Chondrocyte (in vitro differentiated cells): ENCODE measurements at regions not wholly inside any gene's neighbourhood (a gene's known extent, or its start where the extent isn't known, plus 50 kb on each side); places are given as distances from the start of the nearest gene placed in this dataset.

Experiments used
- DNase-seq: peaks from one replicate; pipeline ENCODE4 v3.0.0; 2021; ENCODE audit warnings: mixed read lengths, low spot score
- H3K27ac Mint-ChIP-seq: one replicate; pipeline ENCODE4 v1.8.0; 2021; ENCODE audit warnings: mild to moderate bottlenecking, moderate library complexity, mixed read lengths; ENCODE audit not compliant: unreplicated experiment
- H3K27me3 Mint-ChIP-seq: 2 replicates; pipeline ENCODE4 v1.8.0; 2021; ENCODE audit warnings: low read depth, mixed read lengths
- H3K36me3 Mint-ChIP-seq: 2 replicates; pipeline ENCODE4 v1.8.0; 2021; ENCODE audit warnings: low read depth, mixed read lengths
- H3K4me1 Mint-ChIP-seq: 2 replicates; pipeline ENCODE4 v1.8.0; 2021; ENCODE audit warnings: low read depth, mild to moderate bottlenecking, mixed read lengths
- H3K4me3 Mint-ChIP-seq: one replicate; pipeline ENCODE4 v1.8.0; 2021; ENCODE audit warnings: mild to moderate bottlenecking, moderate library complexity, mixed read lengths; ENCODE audit not compliant: unreplicated experiment
- H3K9me3 Mint-ChIP-seq: 2 replicates; pipeline ENCODE4 v1.8.0; 2021; ENCODE audit warnings: low read depth, mixed read lengths
- CTCF ChIP-seq: fragments of 200-600 bp; sonication (generic); IDR thresholded peaks from 2 replicates; pipeline ENCODE4 v1.5.0; 2021; ENCODE audit warnings: antibody characterized with exemption, mild to moderate bottlenecking, moderate library complexity

- DNase-seq = peak; percentile 32
- Mint-ChIP-seq H3K36me3 (no peaks in the 10 kb centered on the region), H3K27ac (peak overlapping the region; percentile 49), H3K4me3 (no peak overlapping the region), H3K4me1 (peaks cover 14% of the 10 kb centered on the region), H3K27me3 (peaks cover 44% of the 10 kb centered on the region), H3K9me3 (peaks cover 12% of the 10 kb centered on the region)
- TF ChIP-seq CTCF = no peak
Observed at GRCh38 chr12:130104571-130105106, 57.6 kb upstream of the FZD10 start.

- no peak overlapping the region for H3K27ac Mint-ChIP-seq
- no peak for DNase-seq
- no peaks in the 10 kb centered on the region for H3K36me3 Mint-ChIP-seq
- TF ChIP-seq CTCF = no peak
- peaks cover 15% of the 10 kb centered on the region for H3K4me1 Mint-ChIP-seq
- H3K4me3 Mint-ChIP-seq = no peak overlapping the region
- peaks cover 22% of the 10 kb centered on the region for H3K27me3 Mint-ChIP-seq
- peaks cover 12% of the 10 kb centered on the region for H3K9me3 Mint-ChIP-seq
Observed at GRCh38 chr12:130109062-130109945, 53.0 kb upstream of the FZD10 start.

GRCh38 chr12:130110914-130111313 is 51.4 kb upstream of the FZD10 start:
- no peak overlapping the region for H3K4me3 Mint-ChIP-seq
- H3K4me1 Mint-ChIP-seq = peaks cover 10% of the 10 kb centered on the region
- peaks cover 12% of the 10 kb centered on the region for H3K9me3 Mint-ChIP-seq
- H3K27me3 Mint-ChIP-seq = peaks cover 11% of the 10 kb centered on the region
- H3K36me3 Mint-ChIP-seq = no peaks in the 10 kb centered on the region
- DNase-seq = no peak
- TF ChIP-seq CTCF = no peak
- no peak overlapping the region for H3K27ac Mint-ChIP-seq

GRCh38 chr12:130111965-130112496 is 50.2 kb upstream of the FZD10 start:
- Mint-ChIP-seq H3K36me3 (no peaks in the 10 kb centered on the region), H3K4me3 (no peak overlapping the region), H3K27me3 (peaks cover 9% of the 10 kb centered on the region), H3K9me3 (peaks cover 12% of the 10 kb centered on the region), H3K4me1 (peaks cover 12% of the 10 kb centered on the region), H3K27ac (no peak overlapping the region)
- DNase-seq = no peak
- TF ChIP-seq CTCF = no peak
